ENCODE measurements at regions not wholly inside any gene's neighbourhood (a gene's known extent, or its start where the extent isn't known, plus 50 kb on each side); places are given as distances from the start of the nearest gene placed in this dataset.

DNA sequence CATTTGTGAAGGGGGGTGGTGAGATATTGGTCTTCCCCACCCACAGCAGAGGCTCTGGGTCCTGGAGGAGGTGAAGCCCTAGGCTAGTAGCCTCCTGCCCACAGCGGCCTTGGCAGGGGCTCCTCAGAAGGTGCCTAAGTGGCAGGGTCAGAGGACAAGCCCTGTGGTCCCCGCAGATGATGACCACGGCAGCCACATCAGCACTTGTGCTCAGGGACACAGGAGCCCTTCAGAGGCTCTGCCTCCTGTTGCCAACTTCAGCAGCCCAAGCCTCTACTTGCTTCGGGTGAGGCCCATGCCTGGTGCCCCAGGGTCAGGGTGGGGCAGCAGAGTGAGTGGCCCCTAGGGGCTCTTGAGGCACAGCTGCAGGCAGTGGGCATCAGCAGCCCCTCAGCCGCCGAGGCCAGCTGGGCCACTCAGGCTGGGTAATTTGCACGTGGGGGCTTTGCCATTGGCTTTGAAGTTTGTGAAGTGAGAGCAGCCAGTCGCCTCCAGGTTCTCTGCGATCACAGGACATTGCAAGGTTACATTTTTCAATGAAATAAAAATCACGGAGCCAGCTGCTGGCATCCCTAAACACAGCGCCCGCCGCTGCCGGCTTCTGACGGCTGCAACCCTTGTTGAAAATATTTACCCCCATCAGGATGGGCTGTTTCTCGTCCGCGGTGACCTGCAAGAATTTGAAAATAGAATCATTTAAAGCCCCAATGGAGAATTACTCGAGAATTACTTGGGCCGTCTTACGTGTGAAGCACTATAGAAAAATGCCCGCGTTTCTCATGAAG lies 108.5 kb downstream of the HMX1 start:
- Histone ChIP-seq H4K8ac (ENCODE audit: extremely low read depth, insufficient read depth, low read length) (no peak overlapping the region), H3K4me3 (ENCODE audit: extremely low read depth in 1 of 4, insufficient read depth in 2 of 4, low read depth in 3 of 4, low read length in 4 of 4) (no peak overlapping the region), H3K18ac (ENCODE audit: extremely low read depth, low read length) (no peak overlapping the region), H3K4ac (replicated peaks; ENCODE audit: insufficient read length, low read depth, low read length) (no peak overlapping the region), H2BK5ac (ENCODE audit: low read depth, low read length) (no peak overlapping the region), H3K56ac (replicated peaks; ENCODE audit: insufficient read length, low read depth, low read length) (no peak overlapping the region), H4K20me1 (replicated peaks in 1 of 2; ENCODE audit: control insufficient read depth in 1 of 2, insufficient read depth in 2 of 2, low read length in 2 of 2) (no peaks in the 10 kb centered on the region), H4K5ac (ENCODE audit: insufficient read length, low read depth, low read length) (no peak overlapping the region), H3K79me1 (ENCODE audit: low read depth, low read length) (no peaks in the 10 kb centered on the region), H3K27ac (ENCODE audit: low read depth, low read length) (no peak overlapping the region), H3K14ac (ENCODE audit: insufficient read length) (no peak overlapping the region), H3K36me3 (ENCODE audit: control insufficient read depth in 2 of 4, insufficient read depth in 4 of 4, low read length in 3 of 4) (no peaks in the 10 kb centered on the region; a peak in 1 of 8 replicates), H3K23ac (ENCODE audit: insufficient read length) (no peak overlapping the region), H3K79me2 (ENCODE audit: control insufficient read depth in 1 of 2, insufficient read depth in 2 of 2, low read length in 2 of 2) (no peaks in the 10 kb centered on the region), H4K91ac (replicated peaks; ENCODE audit: insufficient read length, low read length) (no peak overlapping the region), H3K27me3 (replicated peaks in 1 of 4; ENCODE audit: control insufficient read depth in 3 of 4, extremely low read depth in 1 of 4, insufficient read depth in 3 of 4, low read length in 3 of 4) (no peaks in the 10 kb centered on the region), H2AFZ (ENCODE audit: low read length) (no peak overlapping the region), H3K4me1 (replicated peaks in 1 of 4; ENCODE audit: control insufficient read depth in 3 of 4, insufficient read depth in 4 of 4, low read length in 3 of 4) (no peaks in the 10 kb centered on the region; a peak in 1 of 7 replicates), H2BK20ac (ENCODE audit: low read length) (no peak overlapping the region), H2BK12ac (ENCODE audit: low read depth, low read length) (no peak overlapping the region), H2AK5ac (ENCODE audit: low read depth, low read length) (no peak overlapping the region), H3K9ac (replicated peaks in 1 of 4; ENCODE audit: extremely low read depth in 1 of 4, low read depth in 3 of 4, low read length in 3 of 4) (no peak overlapping the region), H2BK120ac (replicated peaks; ENCODE audit: low read depth, low read length) (no peak overlapping the region), H2BK15ac (ENCODE audit: low read length) (no peak overlapping the region), H3K23me2 (ENCODE audit: low read depth, low read length) (no peaks in the 10 kb centered on the region), H3K9me3 (ENCODE audit: insufficient read depth in 2 of 2, low read depth in 1 of 2, low read length in 1 of 2) (no peaks in the 10 kb centered on the region), H3K4me2 (ENCODE audit: insufficient read depth in 1 of 2, low read depth in 2 of 2, low read length in 2 of 2) (no peak overlapping the region)
- DNase-seq (ENCODE audit: low read depth in 1 of 2, low spot score in 2 of 2), result no peak
- WGBS, 2 experiments (ENCODE audit: extremely low coverage in 1 of 2, insufficient coverage in 1 of 2, insufficient read length in 1 of 2, insufficient replicate concordance in 2 of 2, low coverage in 1 of 2, low lambda C conversion rate in 2 of 2, missing lambda C conversion rate in 1 of 2), result 88% methylated on average over 23 of the region's 23 CpGs; no CpG with 5 or more reads in 1 of the 2 experiments
- no peak for TF ChIP-seq SAP30 (IDR thresholded peaks at IDR 0.05; ENCODE audit: insufficient read depth, insufficient replicate concordance, low read length)
- no peak for TF ChIP-seq BCL11A (IDR thresholded peaks at IDR 0.05; ENCODE audit: low read depth in 2 of 2, low read length in 2 of 2)
- TF ChIP-seq FOSL1 (IDR thresholded peaks at IDR 0.05; ENCODE audit: insufficient read depth, low read depth, low read length), result no peak
- no peak for TF ChIP-seq KDM1A (IDR thresholded peaks at IDR 0.05; ENCODE audit: borderline replicate concordance, low read length)
- no peak for TF ChIP-seq POLR2A (IDR thresholded peaks at IDR 0.05; ENCODE audit: control extremely low read depth in 1 of 2, low read depth in 2 of 2, low read length in 2 of 2)
- TF ChIP-seq CREB1 (IDR thresholded peaks at IDR 0.05), result no peak
- no peak for TF ChIP-seq EZH2 (IDR thresholded peaks at IDR 0.05; ENCODE audit: low read depth, low read length, severe bottlenecking)
- TF ChIP-seq, protein P1, sequence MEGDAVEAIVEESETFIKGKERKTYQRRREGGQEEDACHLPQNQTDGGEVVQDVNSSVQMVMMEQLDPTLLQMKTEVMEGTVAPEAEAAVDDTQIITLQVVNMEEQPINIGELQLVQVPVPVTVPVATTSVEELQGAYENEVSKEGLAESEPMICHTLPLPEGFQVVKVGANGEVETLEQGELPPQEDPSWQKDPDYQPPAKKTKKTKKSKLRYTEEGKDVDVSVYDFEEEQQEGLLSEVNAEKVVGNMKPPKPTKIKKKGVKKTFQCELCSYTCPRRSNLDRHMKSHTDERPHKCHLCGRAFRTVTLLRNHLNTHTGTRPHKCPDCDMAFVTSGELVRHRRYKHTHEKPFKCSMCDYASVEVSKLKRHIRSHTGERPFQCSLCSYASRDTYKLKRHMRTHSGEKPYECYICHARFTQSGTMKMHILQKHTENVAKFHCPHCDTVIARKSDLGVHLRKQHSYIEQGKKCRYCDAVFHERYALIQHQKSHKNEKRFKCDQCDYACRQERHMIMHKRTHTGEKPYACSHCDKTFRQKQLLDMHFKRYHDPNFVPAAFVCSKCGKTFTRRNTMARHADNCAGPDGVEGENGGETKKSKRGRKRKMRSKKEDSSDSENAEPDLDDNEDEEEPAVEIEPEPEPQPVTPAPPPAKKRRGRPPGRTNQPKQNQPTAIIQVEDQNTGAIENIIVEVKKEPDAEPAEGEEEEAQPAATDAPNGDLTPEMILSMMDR (IDR thresholded peaks at IDR 0.05; ENCODE audit: control extremely low read depth in 1 of 3, insufficient read depth in 1 of 3, low read depth in 1 of 3, low read length in 3 of 3), result no peak
- no peak for FAIRE-seq
- ChIA-PET POLR2A (ENCODE audit: partially characterized antibody) (interaction anchor here (0.7 kb wide), 1 partner anchor 152 kb away, joined by 3 read pairs; no protein-coding TSS in a partner anchor), CTCF (ENCODE audit: partially characterized antibody) (no interaction called here)

Data from H1 (cell line).